Nephron progenitor cell (in vitro differentiated cells): ENCODE measurements at regions not wholly inside any gene's neighbourhood (a gene's known extent, or its start where the extent isn't known, plus 50 kb on each side); places are given as distances from the start of the nearest gene placed in this dataset.

ENCODE experiments used
- DNase-seq: peaks from one replicate; pipeline ENCODE4 v3.0.0; 2021
- H3K27ac Mint-ChIP-seq: 2 replicates; pipeline ENCODE4 v1.8.0; 2021; ENCODE audit warnings: mild to moderate bottlenecking, moderate library complexity, mixed read lengths
- H3K27me3 Mint-ChIP-seq: 2 replicates; pipeline ENCODE4 v1.8.0; 2021; ENCODE audit warnings: mild to moderate bottlenecking, low read depth, mixed read lengths; ENCODE audit not compliant: poor library complexity
- H3K36me3 Mint-ChIP-seq: 2 replicates; pipeline ENCODE4 v1.8.0; 2021; ENCODE audit warnings: low read depth, mixed read lengths
- H3K4me1 Mint-ChIP-seq: 2 replicates; pipeline ENCODE4 v1.8.0; 2021; ENCODE audit warnings: mixed read lengths
- H3K4me3 Mint-ChIP-seq: 2 replicates; pipeline ENCODE4 v1.8.0; 2021; ENCODE audit warnings: mild to moderate bottlenecking, moderate library complexity, mixed read lengths
- H3K9me3 Mint-ChIP-seq: 2 replicates; pipeline ENCODE4 v1.8.0; 2021; ENCODE audit warnings: mild to moderate bottlenecking, moderate library complexity, mixed read lengths
- CTCF ChIP-seq: fragments of 200-600 bp; sonication (generic); IDR thresholded peaks from 2 replicates; pipeline ENCODE4 v1.5.0; 2021; ENCODE audit warnings: antibody characterized with exemption

GRCh38 chr2:56654936-56655335 is 471.1 kb downstream of the CCDC85A start:
- no peak for TF ChIP-seq CTCF
- H3K4me3 Mint-ChIP-seq: no peak overlapping the region
- H3K4me1 Mint-ChIP-seq: no peaks in the 10 kb centered on the region
- no peak overlapping the region for H3K27ac Mint-ChIP-seq
- no peak for DNase-seq
- no peaks in the 10 kb centered on the region for H3K36me3 Mint-ChIP-seq
- H3K27me3 Mint-ChIP-seq: peaks cover 3% of the 10 kb centered on the region
- peaks cover 5% of the 10 kb centered on the region for H3K9me3 Mint-ChIP-seq

- Mint-ChIP-seq H3K9me3 (peaks cover 8% of the 10 kb centered on the region), H3K4me1 (no peaks in the 10 kb centered on the region), H3K4me3 (no peak overlapping the region), H3K27me3 (peaks cover 3% of the 10 kb centered on the region), H3K36me3 (no peaks in the 10 kb centered on the region), H3K27ac (no peak overlapping the region)
- TF ChIP-seq CTCF: no peak
- no peak for DNase-seq
Measured at GRCh38 chr2:56656826-56657225, 473.0 kb downstream of the CCDC85A start.

- DNase-seq: no peak
- H3K9me3 Mint-ChIP-seq: peaks cover 11% of the 10 kb centered on the region
- TF ChIP-seq CTCF: no peak
- H3K4me1 Mint-ChIP-seq: no peaks in the 10 kb centered on the region
- H3K36me3 Mint-ChIP-seq: no peaks in the 10 kb centered on the region
- no peak overlapping the region for H3K27ac Mint-ChIP-seq
- H3K4me3 Mint-ChIP-seq: no peak overlapping the region
- H3K27me3 Mint-ChIP-seq: no peaks in the 10 kb centered on the region
Measured at GRCh38 chr2:56666777-56667176, 483.0 kb downstream of the CCDC85A start.

GRCh38 chr2:56671973-56672569 is 488.3 kb downstream of the CCDC85A start:
- no peaks in the 10 kb centered on the region for H3K4me1 Mint-ChIP-seq
- no peak overlapping the region for H3K27ac Mint-ChIP-seq
- no peak overlapping the region for H3K4me3 Mint-ChIP-seq
- H3K27me3 Mint-ChIP-seq: peaks cover 6% of the 10 kb centered on the region
- no peaks in the 10 kb centered on the region for H3K36me3 Mint-ChIP-seq
- H3K9me3 Mint-ChIP-seq: peaks cover 25% of the 10 kb centered on the region
- no peak for TF ChIP-seq CTCF
- no peak for DNase-seq

GRCh38 chr2:56674084-56674483 is 490.3 kb downstream of the CCDC85A start:
- no peak for DNase-seq
- TF ChIP-seq CTCF: no peak
- H3K27me3 Mint-ChIP-seq: peaks cover 6% of the 10 kb centered on the region
- no peaks in the 10 kb centered on the region for H3K4me1 Mint-ChIP-seq
- peaks cover 25% of the 10 kb centered on the region for H3K9me3 Mint-ChIP-seq
- no peak overlapping the region for H3K4me3 Mint-ChIP-seq
- H3K27ac Mint-ChIP-seq: no peak overlapping the region
- no peaks in the 10 kb centered on the region for H3K36me3 Mint-ChIP-seq

GRCh38 chr2:56676966-56677365 is 493.2 kb downstream of the CCDC85A start:
- Mint-ChIP-seq H3K27ac (no peak overlapping the region), H3K4me1 (no peaks in the 10 kb centered on the region), H3K36me3 (no peaks in the 10 kb centered on the region), H3K27me3 (peaks cover 6% of the 10 kb centered on the region), H3K4me3 (no peak overlapping the region), H3K9me3 (peaks cover 16% of the 10 kb centered on the region)
- no peak for DNase-seq
- no peak for TF ChIP-seq CTCF
